BLaER1 (cell line): ENCODE measurements at regions not wholly inside any gene's neighbourhood (a gene's known extent, or its start where the extent isn't known, plus 50 kb on each side); places are given as distances from the start of the nearest gene placed in this dataset.

ENCODE experiments used
- H3K27ac ChIP-seq: shearing (Covaris generic); formaldehyde crosslinking; 2 replicates; pipeline ENCODE4 v1.8.1; 2022
- H3K27me3 ChIP-seq: shearing (Covaris generic); formaldehyde crosslinking; 2 replicates; pipeline ENCODE4 v1.8.1; 2022
- H3K36me3 ChIP-seq: shearing (Covaris generic); formaldehyde crosslinking; 2 replicates; pipeline ENCODE4 v1.8.1; 2022
- H3K4me1 ChIP-seq: shearing (Covaris generic); formaldehyde crosslinking; 2 replicates; pipeline ENCODE4 v1.8.1; 2022
- H3K4me2 ChIP-seq: shearing (Covaris generic); formaldehyde crosslinking; 2 replicates; pipeline ENCODE4 v1.8.1; 2022
- H3K4me3 ChIP-seq: shearing (Covaris generic); formaldehyde crosslinking; 2 replicates; pipeline ENCODE4 v1.8.1; 2022
- H3K9ac ChIP-seq: shearing (Covaris generic); formaldehyde crosslinking; 2 replicates; pipeline ENCODE4 v1.8.1; 2022
- H3K9me3 ChIP-seq: shearing (Covaris generic); formaldehyde crosslinking; 2 replicates; pipeline ENCODE4 v1.8.1; 2022
- H4K20me1 ChIP-seq: shearing (Covaris generic); formaldehyde crosslinking; 2 replicates; pipeline ENCODE4 v1.8.1; 2022
- Cebpa-rat ChIP-seq: shearing (Covaris generic); IDR thresholded peaks from 2 replicates; pipeline ENCODE4 v1.8.1; 2022

DNA sequence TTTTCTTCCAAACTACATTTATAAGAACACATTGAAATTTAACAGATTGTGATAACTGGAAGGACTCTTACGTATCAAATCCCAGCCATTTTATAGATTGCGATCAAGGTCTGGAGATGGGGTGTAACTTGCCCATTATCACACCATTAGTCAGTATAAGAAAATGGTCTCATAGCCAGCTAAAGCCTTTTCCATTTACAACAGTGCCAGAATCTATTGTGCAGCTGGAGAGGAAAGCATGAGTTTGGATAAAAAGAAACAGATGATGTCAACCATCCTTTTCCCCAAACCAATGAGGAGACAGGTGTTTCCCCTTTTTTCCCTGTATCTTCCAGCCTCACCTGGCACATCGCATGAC lies 658.8 kb downstream of the ACTL7B start:
- H4K20me1 ChIP-seq = no peaks in the 10 kb centered on the region
- TF ChIP-seq Cebpa-rat = no peak
- H3K4me1 ChIP-seq = no peaks in the 10 kb centered on the region
- H3K36me3 ChIP-seq = no peaks in the 10 kb centered on the region
- no peak overlapping the region for H3K9ac ChIP-seq
- H3K9me3 ChIP-seq = peaks cover 13% of the 10 kb centered on the region
- H3K4me3 ChIP-seq = no peak overlapping the region
- no peaks in the 10 kb centered on the region for H3K27me3 ChIP-seq
- no peak overlapping the region for H3K4me2 ChIP-seq
- no peak overlapping the region for H3K27ac ChIP-seq

DNA sequence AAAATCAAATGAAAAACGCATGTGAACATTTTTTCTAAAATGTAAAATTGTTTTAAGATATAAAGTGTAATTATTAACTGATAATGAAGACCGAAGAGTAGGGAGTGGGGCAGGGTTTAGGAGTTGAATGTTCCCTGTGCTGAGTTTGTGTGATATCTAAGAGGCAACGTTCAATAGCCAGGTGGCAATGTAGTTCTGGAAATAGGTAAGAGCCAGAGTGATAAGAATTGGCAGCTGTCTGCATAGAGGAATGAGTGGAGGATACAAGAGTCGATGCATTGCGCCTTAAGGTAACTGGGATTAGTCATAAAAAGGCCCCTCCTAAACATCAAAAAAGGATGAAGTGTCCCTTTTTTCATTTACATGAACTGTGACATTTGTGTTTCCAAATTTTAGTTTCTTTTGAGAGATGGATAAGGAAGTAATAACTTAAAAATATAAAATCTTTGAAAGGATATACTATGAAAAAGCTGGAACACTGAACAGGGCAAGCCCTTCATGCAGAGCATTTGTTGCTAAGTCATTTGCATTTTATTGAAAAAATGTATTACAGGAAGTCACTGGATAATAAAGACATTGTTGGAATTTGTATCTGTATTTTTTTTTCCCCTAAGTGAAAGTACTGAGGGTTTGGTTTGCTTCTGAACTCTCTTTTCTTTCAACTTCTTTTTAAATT lies 659.3 kb downstream of the ACTL7B start:
- no peak overlapping the region for H3K9ac ChIP-seq
- no peak overlapping the region for H3K4me2 ChIP-seq
- no peak overlapping the region for H3K4me3 ChIP-seq
- H3K27me3 ChIP-seq = no peaks in the 10 kb centered on the region
- H3K4me1 ChIP-seq = no peaks in the 10 kb centered on the region
- no peak overlapping the region for H3K27ac ChIP-seq
- no peaks in the 10 kb centered on the region for H3K36me3 ChIP-seq
- no peaks in the 10 kb centered on the region for H4K20me1 ChIP-seq
- H3K9me3 ChIP-seq = peaks cover 13% of the 10 kb centered on the region
- no peak for TF ChIP-seq Cebpa-rat

GRCh38 chr9:108194154-108194553 lies 661.6 kb downstream of the ACTL7B start:
- H3K4me2 ChIP-seq = no peak overlapping the region
- H3K36me3 ChIP-seq = no peaks in the 10 kb centered on the region
- H3K9ac ChIP-seq = no peak overlapping the region
- peaks cover 5% of the 10 kb centered on the region; the same call in 1 of the 2 replicates for H3K4me1 ChIP-seq
- H3K27me3 ChIP-seq = no peaks in the 10 kb centered on the region
- no peak for TF ChIP-seq Cebpa-rat
- H3K9me3 ChIP-seq = peaks cover 5% of the 10 kb centered on the region; the same call in 1 of the 2 replicates
- H3K4me3 ChIP-seq = no peak overlapping the region
- no peaks in the 10 kb centered on the region for H4K20me1 ChIP-seq
- no peak overlapping the region for H3K27ac ChIP-seq

GRCh38 chr9:108193026-108193710 lies 662.6 kb downstream of the ACTL7B start:
- Histone ChIP-seq H3K4me1 (peaks cover 7% of the 10 kb centered on the region; the same call in 1 of the 2 replicates), H3K27ac (no peak overlapping the region), H3K4me3 (no peak overlapping the region), H3K36me3 (no peaks in the 10 kb centered on the region), H3K9me3 (no peaks in the 10 kb centered on the region), H3K4me2 (no peak overlapping the region), H3K27me3 (no peaks in the 10 kb centered on the region), H4K20me1 (no peaks in the 10 kb centered on the region), H3K9ac (no peak overlapping the region)
- no peak for TF ChIP-seq Cebpa-rat

GRCh38 chr9:108191065-108191464 lies 664.7 kb downstream of the ACTL7B start:
- H3K27ac ChIP-seq = no peak overlapping the region
- H3K27me3 ChIP-seq = no peaks in the 10 kb centered on the region
- H3K36me3 ChIP-seq = no peaks in the 10 kb centered on the region
- no peak for TF ChIP-seq Cebpa-rat
- no peak overlapping the region for H3K4me2 ChIP-seq
- H3K9ac ChIP-seq = no peak overlapping the region
- no peak overlapping the region for H3K4me3 ChIP-seq
- no peaks in the 10 kb centered on the region for H3K9me3 ChIP-seq
- H4K20me1 ChIP-seq = no peaks in the 10 kb centered on the region
- peaks cover 7% of the 10 kb centered on the region; the same call in 1 of the 2 replicates for H3K4me1 ChIP-seq

DNA sequence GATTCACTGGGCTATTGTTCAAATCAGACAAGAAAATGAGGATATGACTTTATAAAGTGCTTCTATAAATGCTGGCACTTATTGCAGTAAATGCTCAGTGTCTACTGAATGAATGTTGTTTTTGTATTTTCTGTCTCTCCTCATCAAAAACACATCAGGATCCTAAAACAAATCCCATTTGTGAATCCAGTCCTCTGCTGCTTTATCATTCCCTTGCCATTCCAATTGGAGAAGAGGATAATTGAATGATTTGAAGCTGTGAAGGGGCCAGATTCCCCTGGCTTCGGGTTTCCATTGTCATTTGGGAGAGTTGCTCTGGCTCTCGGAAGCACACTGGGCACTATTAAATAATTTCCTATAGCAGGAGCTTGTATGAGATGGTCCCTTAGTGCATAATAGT lies 666.8 kb downstream of the ACTL7B start:
- peaks cover 7% of the 10 kb centered on the region; the same call in 1 of the 2 replicates for H3K4me1 ChIP-seq
- H3K4me3 ChIP-seq = no peak overlapping the region
- no peak overlapping the region for H3K4me2 ChIP-seq
- H3K27ac ChIP-seq = no peak overlapping the region
- no peak overlapping the region for H3K9ac ChIP-seq
- no peaks in the 10 kb centered on the region for H3K27me3 ChIP-seq
- H3K9me3 ChIP-seq = no peaks in the 10 kb centered on the region
- no peaks in the 10 kb centered on the region for H4K20me1 ChIP-seq
- no peak for TF ChIP-seq Cebpa-rat
- H3K36me3 ChIP-seq = no peaks in the 10 kb centered on the region

DNA sequence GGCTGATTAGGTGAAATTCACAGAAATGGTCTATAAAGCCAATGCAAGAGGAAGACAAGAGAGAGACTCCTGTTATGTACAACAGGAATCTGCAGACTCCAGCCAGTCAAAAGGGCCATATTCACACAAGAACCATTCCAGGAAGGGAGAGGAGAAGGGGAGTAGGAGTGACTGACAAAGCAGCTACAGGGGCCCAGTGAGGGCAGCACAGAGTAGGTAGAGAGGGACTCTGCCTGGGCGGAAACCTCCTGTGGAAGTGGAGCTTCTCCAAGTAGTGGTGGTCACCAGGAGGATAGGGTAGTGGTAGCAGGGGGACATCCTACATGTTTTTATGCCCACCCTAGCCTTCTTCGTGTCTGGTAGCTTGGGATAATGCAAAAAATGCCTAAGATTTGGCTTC lies 667.3 kb downstream of the ACTL7B start:
- no peak overlapping the region for H3K27ac ChIP-seq
- H3K4me3 ChIP-seq = no peak overlapping the region
- no peaks in the 10 kb centered on the region for H3K36me3 ChIP-seq
- H3K9ac ChIP-seq = no peak overlapping the region
- no peaks in the 10 kb centered on the region for H3K9me3 ChIP-seq
- no peaks in the 10 kb centered on the region for H3K27me3 ChIP-seq
- peaks cover 7% of the 10 kb centered on the region; the same call in 1 of the 2 replicates for H3K4me1 ChIP-seq
- no peaks in the 10 kb centered on the region for H4K20me1 ChIP-seq
- no peak overlapping the region for H3K4me2 ChIP-seq
- no peak for TF ChIP-seq Cebpa-rat

- Histone ChIP-seq H3K4me1 (peaks cover 7% of the 10 kb centered on the region; the same call in 1 of the 2 replicates), H3K27me3 (no peaks in the 10 kb centered on the region), H3K9ac (no peak overlapping the region), H4K20me1 (no peaks in the 10 kb centered on the region), H3K4me3 (no peak overlapping the region), H3K4me2 (no peak overlapping the region), H3K36me3 (no peaks in the 10 kb centered on the region), H3K27ac (no peak overlapping the region), H3K9me3 (no peaks in the 10 kb centered on the region)
- no peak for TF ChIP-seq Cebpa-rat
Measured at GRCh38 chr9:108186642-108187395, 669.0 kb downstream of the ACTL7B start.

DNA sequence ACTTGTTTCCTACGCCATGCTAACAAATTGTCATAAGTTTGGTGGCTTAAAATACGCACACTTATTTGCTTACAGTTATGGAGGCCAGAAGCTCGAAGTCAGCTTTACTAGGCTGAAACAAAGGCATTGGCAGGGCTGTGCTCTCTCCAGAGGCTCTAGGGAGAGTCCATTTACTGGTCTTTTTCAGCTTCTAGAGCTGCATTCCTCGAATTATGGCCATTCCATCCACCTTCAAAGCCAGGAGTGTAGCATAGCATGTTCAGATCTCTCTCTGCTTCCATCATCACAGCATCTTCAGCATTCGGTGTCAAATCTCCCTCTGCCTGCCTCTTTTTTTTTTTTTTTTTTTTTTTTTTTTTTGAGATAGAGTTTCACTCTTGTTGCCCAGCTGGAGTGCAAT lies 670.2 kb downstream of the ACTL7B start:
- Histone ChIP-seq H4K20me1 (no peaks in the 10 kb centered on the region), H3K9me3 (no peaks in the 10 kb centered on the region), H3K4me2 (no peak overlapping the region), H3K27ac (no peak overlapping the region), H3K36me3 (no peaks in the 10 kb centered on the region), H3K27me3 (no peaks in the 10 kb centered on the region), H3K9ac (no peak overlapping the region), H3K4me1 (peaks cover 7% of the 10 kb centered on the region; the same call in 1 of the 2 replicates), H3K4me3 (no peak overlapping the region)
- TF ChIP-seq Cebpa-rat = no peak

DNA sequence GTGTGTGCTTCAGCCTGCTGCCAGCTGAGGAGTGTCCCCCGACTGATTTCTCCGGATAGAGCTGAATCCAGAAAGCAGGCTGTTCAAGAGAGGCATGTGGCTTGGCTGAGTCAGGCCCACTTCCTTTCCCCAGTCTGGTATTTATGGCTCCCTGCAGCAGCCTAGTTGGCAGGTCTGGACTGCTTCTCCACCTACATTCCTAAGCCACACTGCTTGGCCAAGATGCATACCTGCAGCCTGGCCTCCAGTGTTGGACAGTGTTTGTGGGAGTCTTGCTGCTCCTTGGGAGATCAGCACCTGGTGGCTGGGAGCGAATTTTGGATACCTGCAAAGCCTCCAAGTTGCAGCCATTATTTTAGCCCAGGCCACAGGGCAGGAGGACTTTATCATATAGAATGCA lies 670.8 kb downstream of the ACTL7B start:
- H3K4me1 ChIP-seq = peaks cover 7% of the 10 kb centered on the region; the same call in 1 of the 2 replicates
- H3K4me3 ChIP-seq = no peak overlapping the region
- no peak overlapping the region for H3K27ac ChIP-seq
- no peaks in the 10 kb centered on the region for H3K9me3 ChIP-seq
- TF ChIP-seq Cebpa-rat = no peak
- no peaks in the 10 kb centered on the region for H3K27me3 ChIP-seq
- no peak overlapping the region for H3K9ac ChIP-seq
- H3K4me2 ChIP-seq = no peak overlapping the region
- no peaks in the 10 kb centered on the region for H4K20me1 ChIP-seq
- no peaks in the 10 kb centered on the region for H3K36me3 ChIP-seq
